IPS DF 6.9 (cell line): ENCODE measurements at regions not wholly inside any gene's neighbourhood (a gene's known extent, or its start where the extent isn't known, plus 50 kb on each side); places are given as distances from the start of the nearest gene placed in this dataset.
"Not testable (repeated sequence)": the region's sequence is repeated elsewhere in the genome, so short reads cannot be mapped to it uniquely, and the experiment has no call there.

Experiments
- DNase-seq: peaks from one replicate; pipeline ENCODE4 v3.0.0-alpha.2; 2013; ENCODE audit warnings: low read depth, low spot score
- H3K27ac ChIP-seq: one replicate; pipeline ENCODE4 v1.5.1; 2013; ENCODE audit warnings: low read length, control low read depth
- H3K27me3 ChIP-seq: 2 replicates; pipeline ENCODE4 v1.6.1; 2013; ENCODE audit warnings: mild to moderate bottlenecking, low read length; ENCODE audit not compliant: control insufficient read depth, insufficient read depth
- H3K36me3 ChIP-seq: 2 replicates; pipeline ENCODE4 v1.6.1; 2013; ENCODE audit warnings: low read length; ENCODE audit not compliant: control insufficient read depth, insufficient read depth
- H3K4me1 ChIP-seq: 2 replicates; pipeline ENCODE4 v1.6.1; 2013; ENCODE audit warnings: low read length; ENCODE audit not compliant: control insufficient read depth, insufficient read depth
- H3K4me3 ChIP-seq: 2 replicates; pipeline ENCODE4 v1.5.1; 2013; ENCODE audit warnings: mild to moderate bottlenecking, low read length
- H3K9me3 ChIP-seq: 2 replicates; pipeline ENCODE4 v1.6.1; 2013; ENCODE audit warnings: low read length, inconsistent platforms; ENCODE audit not compliant: control insufficient read depth, insufficient read depth
- WGBS: extraction: QIAGEN DNeasy Blood & Tissue Kit; methylation state at CpG from one replicate; pipeline ENCODE4 v1.1.7; 2013; ENCODE audit warnings: mixed read lengths, missing lambda C conversion rate; ENCODE audit not compliant: insufficient read length, insufficient coverage; 5-methylcytosine and 5-hydroxymethylcytosine counted together

DNA sequence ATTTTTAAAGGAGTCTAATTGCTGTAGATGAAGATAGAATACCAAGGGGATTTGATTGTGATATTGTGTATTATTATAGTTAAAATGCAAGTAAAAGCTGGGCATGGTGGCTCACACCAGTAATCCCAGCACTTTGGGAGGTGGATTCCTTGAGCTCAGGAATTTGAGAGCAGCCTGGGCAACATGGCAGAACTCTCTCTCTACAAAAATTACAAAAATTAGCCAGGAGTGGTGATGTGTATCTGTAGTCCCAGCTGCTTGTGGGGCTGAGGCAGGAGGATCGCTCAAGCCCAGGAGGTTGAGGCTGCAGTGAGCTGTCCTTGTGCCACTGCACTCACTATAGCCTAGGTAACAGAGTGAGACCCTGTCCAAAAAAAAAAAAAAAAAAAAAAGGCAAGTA lies 687.0 kb downstream of the NUP35 start:
- H3K9me3 ChIP-seq, result no peaks in the 10 kb centered on the region
- no peak for DNase-seq

GRCh38 chr2:183812091-183812490 lies 687.8 kb downstream of the NUP35 start:
- no CpG with 5 or more reads among the region's 2 CpGs for WGBS
- H3K4me1 ChIP-seq, result no peaks in the 10 kb centered on the region
- no peaks in the 10 kb centered on the region for H3K27me3 ChIP-seq
- H3K9me3 ChIP-seq, result no peaks in the 10 kb centered on the region
- H3K36me3 ChIP-seq, result no peaks in the 10 kb centered on the region
- no peak for DNase-seq
- H3K27ac ChIP-seq, result no peak overlapping the region
- no peak overlapping the region for H3K4me3 ChIP-seq

More for the DNA sequence above, 687.0 kb downstream of the NUP35 start:
- Histone ChIP-seq H3K4me3 (no peak overlapping the region), H3K27ac (no peak overlapping the region), H3K4me1 (no peaks in the 10 kb centered on the region), H3K27me3 (no peaks in the 10 kb centered on the region), H3K36me3 (no peaks in the 10 kb centered on the region)
- WGBS, result no CpG with 5 or more reads among the region's 1 CpG

- WGBS, result no CpG with 5 or more reads among the region's 3 CpGs
- no peaks in the 10 kb centered on the region for H3K9me3 ChIP-seq
Measured at GRCh38 chr2:183825710-183826109, 701.5 kb downstream of the NUP35 start.

GRCh38 chr2:183829931-183830330 lies 705.7 kb downstream of the NUP35 start:
- Histone ChIP-seq H3K4me1 (no peaks in the 10 kb centered on the region), H3K27ac (no peak overlapping the region), H3K4me3 (no peak overlapping the region), H3K9me3 (no peaks in the 10 kb centered on the region), H3K27me3 (no peaks in the 10 kb centered on the region), H3K36me3 (no peaks in the 10 kb centered on the region)
- DNase-seq, result no peak
- no CpG with 5 or more reads among the region's 2 CpGs for WGBS

More at GRCh38 chr2:183825710-183826109, 701.5 kb downstream of the NUP35 start:
- no peaks in the 10 kb centered on the region for H3K27me3 ChIP-seq
- no peaks in the 10 kb centered on the region for H3K36me3 ChIP-seq
- DNase-seq, result no peak
- H3K4me3 ChIP-seq, result no peak overlapping the region
- no peak overlapping the region for H3K27ac ChIP-seq
- H3K4me1 ChIP-seq, result no peaks in the 10 kb centered on the region

GRCh38 chr2:183837157-183837556 lies 712.9 kb downstream of the NUP35 start:
- no CpG with 5 or more reads among the region's 2 CpGs for WGBS
- H3K27me3 ChIP-seq, result no peaks in the 10 kb centered on the region

DNA sequence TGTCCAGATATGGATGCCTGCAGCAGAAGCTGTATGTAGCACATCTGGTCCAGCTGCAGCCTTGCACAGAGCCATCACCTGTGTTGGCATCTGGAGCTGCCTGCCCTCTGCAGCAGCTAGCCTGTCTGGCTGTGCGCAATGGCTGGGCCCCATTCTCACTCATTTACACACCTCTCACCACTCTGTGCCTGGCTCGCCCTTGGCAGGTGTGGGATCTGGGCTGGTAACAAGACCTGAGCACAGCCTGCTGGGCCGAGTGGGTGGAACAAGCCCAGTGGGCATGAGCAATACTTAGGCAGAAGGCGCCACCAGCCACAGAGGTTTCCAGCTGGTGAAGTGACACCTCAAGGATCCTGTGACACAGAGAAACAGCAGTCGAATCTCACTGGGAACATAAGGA lies 714.1 kb downstream of the NUP35 start:
- Histone ChIP-seq H3K9me3 (no peaks in the 10 kb centered on the region), H3K4me1 (no peaks in the 10 kb centered on the region), H3K36me3 (0 out of 2 replicates have a peak, but pooled peaks cover 2% of the 10 kb centered on the region), H3K27ac (no peak overlapping the region), H3K4me3 (no peak overlapping the region), H3K27me3 (no peaks in the 10 kb centered on the region)
- DNase-seq, result no peak
- no CpG with 5 or more reads among the region's 5 CpGs for WGBS

More at GRCh38 chr2:183837157-183837556, 712.9 kb downstream of the NUP35 start:
- no peak for DNase-seq
- no peaks in the 10 kb centered on the region for H3K4me1 ChIP-seq
- H3K4me3 ChIP-seq, result no peak overlapping the region
- no peak overlapping the region for H3K27ac ChIP-seq
- H3K9me3 ChIP-seq, result no peaks in the 10 kb centered on the region
- H3K36me3 ChIP-seq, result 0 out of 2 replicates have a peak, but pooled peaks cover 2% of the 10 kb centered on the region

GRCh38 chr2:183840061-183840584 lies 715.9 kb downstream of the NUP35 start:
- Histone ChIP-seq H3K4me3 (no peak overlapping the region), H3K9me3 (no peaks in the 10 kb centered on the region), H3K36me3 (0 out of 2 replicates have a peak, but pooled peaks cover 2% of the 10 kb centered on the region), H3K27ac (no peak overlapping the region), H3K27me3 (no peaks in the 10 kb centered on the region), H3K4me1 (no peaks in the 10 kb centered on the region)
- no CpG with 5 or more reads among the region's 4 CpGs for WGBS
- no peak for DNase-seq

- not testable (repeated sequence) for H3K27me3 ChIP-seq, H3K27ac ChIP-seq, DNase-seq, H3K9me3 ChIP-seq, H3K36me3 ChIP-seq, H3K4me1 ChIP-seq, H3K4me3 ChIP-seq
- WGBS, result no CpG with 5 or more reads among the region's 11 CpGs
Measured at GRCh38 chr2:183849826-183850225, 725.6 kb downstream of the NUP35 start.

DNA sequence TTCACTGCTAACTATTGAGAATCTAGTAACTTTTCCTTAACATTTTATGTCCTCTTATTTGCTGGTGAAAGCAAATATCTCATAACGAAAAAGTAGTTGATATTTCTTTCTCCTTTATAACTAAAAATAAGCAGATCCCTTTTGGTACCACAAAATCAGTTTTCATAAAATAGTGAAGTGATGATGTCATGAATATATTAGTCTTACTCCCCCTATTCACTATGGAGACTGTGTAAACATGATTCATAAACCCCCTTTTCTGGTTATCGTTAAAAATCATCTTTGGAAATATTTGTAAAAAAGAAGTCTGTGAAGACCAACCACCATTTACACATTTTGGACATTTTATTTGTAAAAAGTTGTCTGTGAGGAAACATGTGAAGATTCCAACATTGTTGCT lies 734.9 kb downstream of the NUP35 start:
- no CpG with 5 or more reads among the region's 2 CpGs for WGBS
- no peak for DNase-seq
- no peak overlapping the region for H3K27ac ChIP-seq
- no peaks in the 10 kb centered on the region for H3K9me3 ChIP-seq
- H3K4me3 ChIP-seq, result no peak overlapping the region
- H3K36me3 ChIP-seq, result no peaks in the 10 kb centered on the region
- H3K27me3 ChIP-seq, result no peaks in the 10 kb centered on the region
- H3K4me1 ChIP-seq, result no peaks in the 10 kb centered on the region

DNA sequence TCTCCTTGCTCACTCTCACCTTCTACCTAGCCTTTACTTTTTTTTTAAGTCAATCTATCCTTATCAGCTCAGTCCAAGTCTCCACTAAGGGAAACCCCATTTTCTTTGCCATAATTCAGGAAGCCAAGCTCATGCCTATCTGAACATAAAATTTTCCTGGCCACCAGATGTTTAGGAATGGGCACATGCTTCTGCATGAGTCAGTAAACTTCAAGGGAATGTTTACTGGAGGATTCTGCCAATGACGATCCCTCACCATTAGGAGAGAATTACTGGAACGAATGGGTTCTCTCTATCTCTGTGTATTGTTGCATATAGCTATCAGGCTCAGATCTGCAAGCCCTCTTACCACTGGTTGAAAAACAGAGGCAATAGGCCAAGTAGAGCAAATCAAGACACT lies 731.7 kb upstream of the ZNF804A start:
- H3K4me1 ChIP-seq, result no peaks in the 10 kb centered on the region
- no peak overlapping the region for H3K4me3 ChIP-seq
- DNase-seq, result no peak
- H3K27me3 ChIP-seq, result no peaks in the 10 kb centered on the region
- no peak overlapping the region for H3K27ac ChIP-seq
- no CpG with 5 or more reads among the region's 2 CpGs for WGBS
- no peaks in the 10 kb centered on the region for H3K9me3 ChIP-seq
- H3K36me3 ChIP-seq, result no peaks in the 10 kb centered on the region

DNA sequence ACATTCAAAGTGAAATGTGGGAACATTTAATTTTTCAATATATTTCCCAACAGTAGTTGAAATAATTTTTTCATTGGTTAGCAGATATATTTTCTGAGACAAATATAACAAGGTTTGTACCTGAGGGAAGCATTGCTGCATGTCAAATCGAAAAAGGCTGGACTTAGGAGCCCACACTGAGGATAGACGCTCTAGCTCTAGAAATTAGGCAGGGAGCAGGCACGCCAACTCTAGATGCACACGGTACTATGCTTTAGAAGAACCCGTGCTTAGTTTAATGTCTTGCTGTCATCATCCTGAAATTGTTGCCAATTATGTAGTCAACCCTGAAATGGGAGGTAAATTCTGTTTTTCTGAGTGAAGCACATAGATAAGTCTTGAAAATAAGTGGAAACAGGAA lies 731.1 kb upstream of the ZNF804A start:
- Histone ChIP-seq H3K27me3 (no peaks in the 10 kb centered on the region), H3K4me3 (no peak overlapping the region), H3K9me3 (no peaks in the 10 kb centered on the region), H3K4me1 (no peaks in the 10 kb centered on the region), H3K36me3 (no peaks in the 10 kb centered on the region), H3K27ac (no peak overlapping the region)
- DNase-seq, result no peak
- no CpG with 5 or more reads among the region's 5 CpGs for WGBS
